HepG2 (cell line): ENCODE measurements at regions not wholly inside any gene's neighbourhood (a gene's known extent, or its start where the extent isn't known, plus 50 kb on each side); places are given as distances from the start of the nearest gene placed in this dataset.

Experiments used
- ATAC-seq: fragments of 200-7000 bp; cut with Tn5 transposase; 3 replicates; pipeline ENCODE4 v1.9.1; 2020; ENCODE audit warnings: mild to moderate bottlenecking, moderate library complexity
- BruUV-seq: library from RNA; stranded (reverse); fragments of 400-500 nt; replicated peaks from 2 replicates; lab custom pipeline; 2021; lab: Mats Ljungman, UMichigan
- CTCF ChIA-PET: fragments of 300-600 bp; formaldehyde crosslinking; extraction: SDS; loops from one replicate; lab custom pipeline; 2021; ENCODE audit warnings: low total read pairs, inconsistent platforms, low intra/inter-chr PET ratio; lab: Yijun Ruan, JAX
- POLR2A ChIA-PET: fragments of 350-600 bp; sonication (Branson Sonifier 250); formaldehyde crosslinking; loops from one replicate; lab custom pipeline; 2020; ENCODE audit warnings: antibody characterized with exemption, inconsistent platforms; lab: Yijun Ruan, JAX
- DNase-seq: peaks from one replicate; pipeline ENCODE4 v3.0.0-alpha.2; 2015; ENCODE audit warnings: low spot score
- FAIRE-seq: peaks from 3 replicates; lab custom pipeline; 2011; peaks lifted over from hg19 to GRCh38; lab: Jason Lieb, UNC
- H2AFZ ChIP-seq: one replicate; pipeline ENCODE4 v1.6.1; 2011; ENCODE audit warnings: low read length, inconsistent platforms
- H3K27ac ChIP-seq: fragments of 300-600 bp; 3 replicates; pipeline ENCODE4 v1.8.0; 2011; ENCODE audit warnings: mixed run types, mild to moderate bottlenecking, mixed read lengths, low read length, inconsistent platforms; ENCODE audit not compliant: insufficient read depth; ENCODE audit errors: extremely low read length
- H3K27me3 ChIP-seq, 2 experiments: fragments of 200-600 bp in 1 of 2; 2 replicates in 1 of 2; 3 replicates in 1 of 2; pipeline versions ENCODE4 v1.6.0 to v1.8.0; 2011; ENCODE audit warnings: low read length in 2 of 2, mild to moderate bottlenecking in 2 of 2, moderate library complexity in 2 of 2, inconsistent platforms in 1 of 2; ENCODE audit not compliant: insufficient read depth in 2 of 2, control insufficient read depth in 1 of 2
- H3K36me3 ChIP-seq, 2 experiments: fragments of 200-600 bp in 1 of 2; replicated peaks in 1 of 2; 2 replicates in 1 of 2; 3 replicates in 1 of 2; pipeline versions ENCODE4 v1.5.1 to v1.8.0; 2011; ENCODE audit warnings: low read length in 2 of 2, inconsistent platforms in 1 of 2; ENCODE audit not compliant: insufficient read depth in 2 of 2, control insufficient read depth in 1 of 2
- H3K4me1 ChIP-seq: 2 replicates; pipeline ENCODE4 v1.5.1; 2012; ENCODE audit warnings: low read length, inconsistent platforms; ENCODE audit not compliant: insufficient read depth
- H3K4me2 ChIP-seq: 2 replicates; pipeline ENCODE4 v1.6.0; 2011; ENCODE audit warnings: low read depth, low read length, inconsistent platforms
- H3K4me3 ChIP-seq, 3 experiments: fragments of 200-600 bp in 1 of 3; sonication (generic), shearing (Covaris generic) in 1 of 3; replicated peaks in 1 of 3; 2 replicates each; pipeline ENCODE4 v1.5.1; 2011 to 2016; ENCODE audit warnings: low read length in 3 of 3, inconsistent platforms in 2 of 3, low read depth in 2 of 3, mild to moderate bottlenecking in 2 of 3, control low read depth in 1 of 3, mixed read lengths in 1 of 3; ENCODE audit not compliant: insufficient read depth in 1 of 3
- H3K79me2 ChIP-seq: one replicate; pipeline ENCODE4 v1.6.1; 2011; ENCODE audit warnings: low read length, inconsistent platforms; ENCODE audit not compliant: insufficient read depth
- H3K9ac ChIP-seq: 2 replicates; pipeline ENCODE4 v1.6.0; 2011; ENCODE audit warnings: mild to moderate bottlenecking, low read depth, low read length, inconsistent platforms; ENCODE audit not compliant: insufficient read depth
- H3K9me3 ChIP-seq: 2 replicates; pipeline ENCODE4 v1.5.1; 2012; ENCODE audit warnings: mild to moderate bottlenecking, low read length
- H4K20me1 ChIP-seq: 2 replicates; pipeline ENCODE4 v1.6.0; 2011; ENCODE audit warnings: inconsistent platforms, mild to moderate bottlenecking, low read length, moderate library complexity; ENCODE audit not compliant: insufficient read depth
- RAD51 ChIP-seq: fragments of 450-650 bp; IDR thresholded peaks from 2 replicates; pipeline ENCODE4 v1.6.1; 2016; ENCODE audit warnings: borderline replicate concordance
- SOX6 ChIP-seq, 2 experiments: fragments of 450-650 bp in 1 of 2; sonication (generic) in 1 of 2; formaldehyde crosslinking in 1 of 2; IDR thresholded peaks; 2 replicates each; pipeline versions ENCODE4 v1.4.0 to v1.6.1; 2017 to 2020; ENCODE audit warnings: antibody characterized with exemption in 1 of 2, mild to moderate bottlenecking in 1 of 2, missing genetic modification reagents in 1 of 2
- ZNF703 ChIP-seq: sonication (generic); formaldehyde crosslinking; IDR thresholded peaks from 2 replicates; pipeline ENCODE4 v1.5.1; 2020; ENCODE audit warnings: missing genetic modification reagents, mild to moderate bottlenecking, moderate library complexity, borderline replicate concordance
- WGBS: methylation state at CpG from one replicate; pipeline ENCODE4 v1.1.6; 2017; ENCODE audit warnings: low lambda C conversion rate; 5-methylcytosine and 5-hydroxymethylcytosine counted together
- in situ Hi-C: cut with HindIII; loops from 2 replicates; pipeline ENCODE4 v1.10.0; 2017; ENCODE audit warnings: low pct_unique_long_range_greater_than_20kb; ENCODE audit not compliant: extremely low pct_ligation_motif_present
- intact Hi-C: fragments of 100-400 bp; cut with micrococcal nuclease; formaldehyde crosslinking; loops from one replicate; pipeline ENCODE4 v1.10.0; 2022; ENCODE audit not compliant: unreplicated experiment
- TF ChIP-seq, protein P1 (sequence below), 2 experiments: sonication (generic) in 1 of 2; formaldehyde crosslinking in 1 of 2; IDR thresholded peaks; 2 replicates each; pipeline versions ENCODE4 v1.5.1 to v1.6.1; 2011 to 2020; ENCODE audit warnings: borderline replicate concordance in 1 of 2, low read depth in 1 of 2, low read length in 1 of 2, mild to moderate bottlenecking in 1 of 2, missing genetic modification reagents in 1 of 2, moderate library complexity in 1 of 2
- TF ChIP-seq, protein P2 (sequence below): sonication (generic); formaldehyde crosslinking; IDR thresholded peaks from 2 replicates; pipeline ENCODE4 v1.5.1; 2020; ENCODE audit warnings: missing genetic modification reagents, mild to moderate bottlenecking, borderline replicate concordance

DNA sequence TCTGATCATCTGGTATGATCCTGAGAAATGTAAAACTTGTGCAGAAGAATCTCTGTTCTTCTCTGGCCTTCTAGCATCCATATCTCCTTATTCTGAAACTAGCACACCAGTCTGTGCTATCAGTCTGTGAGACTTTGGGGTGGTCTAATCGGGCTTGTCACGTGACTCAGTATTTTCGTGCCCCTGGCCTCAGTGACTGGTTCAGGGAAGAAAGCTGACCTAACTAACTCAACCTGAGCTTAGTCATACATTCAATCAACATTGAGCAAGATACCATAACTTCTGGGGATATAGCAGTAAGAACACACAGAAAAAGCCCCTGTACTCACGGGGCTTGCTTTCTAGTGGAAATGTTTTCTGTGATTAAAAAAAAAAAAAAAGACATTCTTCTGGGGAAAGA lies 109.3 kb downstream of the DKK1 start:
- no peak overlapping the region for H3K9ac ChIP-seq
- no peaks in the 10 kb centered on the region for H4K20me1 ChIP-seq
- POLR2A ChIA-PET = no interaction called here
- TF ChIP-seq RAD51 (peak; percentile 82; the same call in 1 of the 2 replicates), ZNF703 (no peak)
- TF ChIP-seq, protein P1, sequence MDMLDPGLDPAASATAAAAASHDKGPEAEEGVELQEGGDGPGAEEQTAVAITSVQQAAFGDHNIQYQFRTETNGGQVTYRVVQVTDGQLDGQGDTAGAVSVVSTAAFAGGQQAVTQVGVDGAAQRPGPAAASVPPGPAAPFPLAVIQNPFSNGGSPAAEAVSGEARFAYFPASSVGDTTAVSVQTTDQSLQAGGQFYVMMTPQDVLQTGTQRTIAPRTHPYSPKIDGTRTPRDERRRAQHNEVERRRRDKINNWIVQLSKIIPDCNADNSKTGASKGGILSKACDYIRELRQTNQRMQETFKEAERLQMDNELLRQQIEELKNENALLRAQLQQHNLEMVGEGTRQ (IDR thresholded peaks at IDR 0.05; ENCODE audit: low read depth, low read length) = peak; percentile 50; the same call in 1 of the 2 replicates
- TF ChIP-seq, protein P1 (CRISPR knock-in tag; IDR thresholded peaks at IDR 0.05; ENCODE audit: borderline replicate concordance) = no peak
- TF ChIP-seq, protein P2, sequence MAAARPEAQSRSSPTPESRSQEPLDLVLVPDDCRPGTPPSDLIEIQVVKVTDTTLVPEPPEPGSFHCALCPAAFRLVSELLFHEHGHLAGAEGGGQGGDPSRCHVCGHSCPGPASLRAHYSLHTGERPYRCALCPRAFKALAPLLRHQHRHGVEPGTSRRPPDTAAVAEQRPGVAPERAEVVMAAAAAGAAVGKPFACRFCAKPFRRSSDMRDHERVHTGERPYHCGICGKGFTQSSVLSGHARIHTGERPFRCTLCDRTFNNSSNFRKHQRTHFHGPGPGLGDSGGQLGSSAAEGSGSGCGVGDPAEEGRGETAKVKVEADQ (CRISPR knock-in tag) = no peak
- WGBS = 22% methylated on average over 4 of the region's 4 CpGs
- H3K27me3 ChIP-seq = no peaks in the 10 kb centered on the region
- H3K27ac ChIP-seq = no peak overlapping the region
- no peaks in the 10 kb centered on the region for H3K36me3 ChIP-seq
- H3K4me2 ChIP-seq = no peak overlapping the region
- no TSS peak for BruUV-seq
- no peak for ATAC-seq
- FAIRE-seq = no peak
- no peaks in the 10 kb centered on the region for H3K9me3 ChIP-seq
- no peaks in the 10 kb centered on the region for H3K4me1 ChIP-seq
- H2AFZ ChIP-seq = no peak overlapping the region
- no peak overlapping the region for H3K4me3 ChIP-seq
- CTCF ChIA-PET = no interaction called here
- in situ Hi-C loops (no loop called here), intact Hi-C loops (no loop called here)
- no peaks in the 10 kb centered on the region for H3K79me2 ChIP-seq
- no peak for DNase-seq

DNA sequence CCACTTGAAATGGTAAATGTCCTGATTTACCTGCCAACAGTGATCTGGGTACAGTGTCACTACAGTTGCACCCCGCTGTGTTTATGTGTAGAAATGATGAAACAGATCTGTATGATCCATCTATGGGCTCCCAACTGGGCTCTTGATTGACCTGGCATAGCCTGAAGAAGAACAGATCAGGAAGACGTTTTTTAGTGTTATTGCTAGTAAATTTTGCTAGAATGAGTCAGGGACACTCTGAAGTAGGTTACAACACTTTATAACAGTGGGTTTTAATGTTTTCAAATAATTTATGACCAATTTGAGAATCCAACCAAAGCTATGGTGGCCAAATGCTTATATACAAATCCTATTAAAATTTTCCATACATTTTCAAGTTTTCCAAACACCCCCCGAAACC lies 110.3 kb downstream of the DKK1 start:
- Histone ChIP-seq H4K20me1 (no peaks in the 10 kb centered on the region), H3K9ac (no peak overlapping the region), H3K36me3 (no peaks in the 10 kb centered on the region), H3K27me3 (no peaks in the 10 kb centered on the region), H3K4me2 (no peak overlapping the region), H2AFZ (no peak overlapping the region), H3K27ac (no peak overlapping the region), H3K4me3 (no peak overlapping the region), H3K4me1 (no peaks in the 10 kb centered on the region), H3K9me3 (no peaks in the 10 kb centered on the region), H3K79me2 (no peaks in the 10 kb centered on the region)
- intact Hi-C loops (no loop called here), in situ Hi-C loops (no loop called here)
- BruUV-seq = no TSS peak
- CTCF ChIA-PET = no interaction called here
- no peak for TF ChIP-seq SOX6 (IDR thresholded peaks at IDR 0.05)
- TF ChIP-seq SOX6 (CRISPR knock-in tag; IDR thresholded peaks at IDR 0.05) = no peak
- ATAC-seq (no peak), DNase-seq (no peak), FAIRE-seq (no peak)
- POLR2A ChIA-PET = no interaction called here
- WGBS = 40% methylated on average over 3 of the region's 3 CpGs
